Natural killer cell (primary cell): ENCODE measurements at regions not wholly inside any gene's neighbourhood (a gene's known extent, or its start where the extent isn't known, plus 50 kb on each side); places are given as distances from the start of the nearest gene placed in this dataset.

Experiments
- ATAC-seq, 3 donors: fragments of 150-1000 bp in 2 of 3; fragments of 200-7000 bp in 1 of 3; cut with Tn5 transposase; 1 replicate in 1 of 3; 2 replicates in 2 of 3; pipeline ENCODE4 v1.10.0; 2021; ENCODE audit warnings: mild to moderate bottlenecking in 2 of 3, moderate library complexity in 2 of 3
- DNase-seq, 2 donors: peaks; one replicate each; pipeline versions ENCODE4 v3.0.0 to v3.0.0-alpha.2; 2013 to 2021; ENCODE audit warnings: mixed read lengths in 1 of 2
- H3K27ac ChIP-seq: one replicate; pipeline ENCODE4 v1.5.1; 2013; ENCODE audit warnings: mild to moderate bottlenecking, low read length
- H3K27me3 ChIP-seq: one replicate; pipeline ENCODE4 v1.6.1; 2013; ENCODE audit warnings: low read length; ENCODE audit not compliant: control insufficient read depth, insufficient read depth
- H3K36me3 ChIP-seq: one replicate; pipeline ENCODE4 v1.6.1; 2013; ENCODE audit warnings: low read length; ENCODE audit not compliant: control insufficient read depth, insufficient read depth
- H3K4me1 ChIP-seq: one replicate; pipeline ENCODE4 v1.6.1; 2013; ENCODE audit warnings: low read length; ENCODE audit not compliant: control insufficient read depth, insufficient read depth
- H3K4me3 ChIP-seq: one replicate; pipeline ENCODE4 v1.5.1; 2013; ENCODE audit warnings: low read length
- H3K9me3 ChIP-seq: one replicate; pipeline ENCODE4 v1.6.1; 2013; ENCODE audit warnings: low read length; ENCODE audit not compliant: control insufficient read depth, insufficient read depth
- H3K27ac Mint-ChIP-seq, 2 donors: one replicate each; pipeline ENCODE4 v1.8.0; 2022; ENCODE audit warnings: mild to moderate bottlenecking in 2 of 2, mixed read lengths in 2 of 2, moderate library complexity in 1 of 2
- H3K27me3 Mint-ChIP-seq, 2 donors: one replicate each; pipeline ENCODE4 v1.8.0; 2022; ENCODE audit warnings: low read depth in 2 of 2, mixed read lengths in 2 of 2
- H3K36me3 Mint-ChIP-seq: one replicate; pipeline ENCODE4 v1.8.0; 2022; ENCODE audit warnings: mixed read lengths
- H3K4me1 Mint-ChIP-seq, 2 donors: one replicate each; pipeline ENCODE4 v1.8.0; 2022; ENCODE audit warnings: mixed read lengths in 2 of 2
- H3K4me3 Mint-ChIP-seq: one replicate; pipeline ENCODE4 v1.8.0; 2022; ENCODE audit warnings: mild to moderate bottlenecking, moderate library complexity, mixed read lengths
- H3K9me3 Mint-ChIP-seq, 2 donors: one replicate each; pipeline ENCODE4 v1.8.0; 2022; ENCODE audit warnings: mixed read lengths in 2 of 2
- WGBS: methylation state at CpG from one replicate; pipeline ENCODE4 v1.1.7; 2013; ENCODE audit warnings: missing lambda C conversion rate; ENCODE audit not compliant: insufficient coverage; 5-methylcytosine and 5-hydroxymethylcytosine counted together
- intact Hi-C: fragments of 100-400 bp; cut with micrococcal nuclease; formaldehyde crosslinking; loops from one replicate; pipeline ENCODE4 v1.14.2; 2022
- TF ChIP-seq, protein P1 (sequence below): fragments of 200-600 bp; IDR thresholded peaks from one replicate; pipeline ENCODE4 v1.8.0; 2022; ENCODE audit warnings: antibody characterized with exemption

DNA sequence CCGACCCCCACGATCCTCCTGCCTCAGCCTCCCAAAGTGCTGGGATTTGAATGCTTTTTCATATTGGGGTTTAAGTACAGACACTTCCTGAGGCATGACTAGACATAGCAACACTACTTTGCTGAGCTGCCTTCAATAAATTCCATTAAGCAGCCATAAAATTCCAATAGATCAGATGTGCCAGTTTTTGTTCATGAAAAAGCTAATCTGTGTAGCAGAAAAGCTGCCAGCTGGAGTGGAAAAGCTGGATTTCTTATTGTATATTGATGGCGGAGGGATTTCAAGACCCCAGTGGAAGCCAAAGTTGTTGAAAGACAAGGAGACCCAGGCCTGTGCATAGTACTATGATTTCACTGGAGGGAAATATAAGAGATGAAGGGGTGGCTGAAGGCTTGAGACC is 209.0 kb upstream of the NUDT4 start:
- H3K27me3 Mint-ChIP-seq: peaks cover 2 to 10% of the 10 kb centered on the region in 2 donors
- intact Hi-C loops: no loop called here
- no peaks in the 10 kb centered on the region for H3K4me1 Mint-ChIP-seq
- TF ChIP-seq, protein P1, sequence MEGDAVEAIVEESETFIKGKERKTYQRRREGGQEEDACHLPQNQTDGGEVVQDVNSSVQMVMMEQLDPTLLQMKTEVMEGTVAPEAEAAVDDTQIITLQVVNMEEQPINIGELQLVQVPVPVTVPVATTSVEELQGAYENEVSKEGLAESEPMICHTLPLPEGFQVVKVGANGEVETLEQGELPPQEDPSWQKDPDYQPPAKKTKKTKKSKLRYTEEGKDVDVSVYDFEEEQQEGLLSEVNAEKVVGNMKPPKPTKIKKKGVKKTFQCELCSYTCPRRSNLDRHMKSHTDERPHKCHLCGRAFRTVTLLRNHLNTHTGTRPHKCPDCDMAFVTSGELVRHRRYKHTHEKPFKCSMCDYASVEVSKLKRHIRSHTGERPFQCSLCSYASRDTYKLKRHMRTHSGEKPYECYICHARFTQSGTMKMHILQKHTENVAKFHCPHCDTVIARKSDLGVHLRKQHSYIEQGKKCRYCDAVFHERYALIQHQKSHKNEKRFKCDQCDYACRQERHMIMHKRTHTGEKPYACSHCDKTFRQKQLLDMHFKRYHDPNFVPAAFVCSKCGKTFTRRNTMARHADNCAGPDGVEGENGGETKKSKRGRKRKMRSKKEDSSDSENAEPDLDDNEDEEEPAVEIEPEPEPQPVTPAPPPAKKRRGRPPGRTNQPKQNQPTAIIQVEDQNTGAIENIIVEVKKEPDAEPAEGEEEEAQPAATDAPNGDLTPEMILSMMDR: no peak
- Histone ChIP-seq H3K27me3 (no peaks in the 10 kb centered on the region), H3K9me3 (no peaks in the 10 kb centered on the region), H3K4me1 (no peaks in the 10 kb centered on the region), H3K4me3 (no peak overlapping the region), H3K36me3 (no peaks in the 10 kb centered on the region), H3K27ac (no peak overlapping the region)
- no peak for ATAC-seq
- no peaks in the 10 kb centered on the region for H3K36me3 Mint-ChIP-seq
- H3K27ac Mint-ChIP-seq: no peak overlapping the region
- no peaks in the 10 kb centered on the region for H3K9me3 Mint-ChIP-seq
- WGBS: 89% methylated on average over 3 of the region's 3 CpGs
- DNase-seq: no peak
- no peak overlapping the region for H3K4me3 Mint-ChIP-seq

DNA sequence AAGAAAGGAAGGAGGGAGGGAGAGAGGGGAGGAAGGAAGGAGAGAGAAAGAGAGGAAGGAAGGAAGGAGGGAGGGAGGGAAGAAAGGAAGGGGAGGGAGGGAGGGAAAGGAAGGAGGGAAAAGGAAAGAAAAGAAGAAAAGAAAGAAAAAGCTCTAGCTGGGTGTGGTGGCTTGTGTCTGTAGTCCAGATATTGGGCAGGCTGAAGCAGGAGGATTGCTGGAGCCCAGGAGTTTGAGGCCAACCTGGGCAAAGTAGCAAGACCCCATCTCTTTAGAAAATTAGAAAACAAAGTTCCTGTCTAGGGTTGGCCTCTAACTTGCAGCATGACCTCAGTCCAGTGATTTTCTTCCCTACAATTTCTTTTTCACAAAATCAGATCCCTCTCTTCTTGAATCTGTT is 208.2 kb upstream of the NUDT4 start:
- H3K27ac ChIP-seq: no peak overlapping the region
- H3K36me3 ChIP-seq: no peaks in the 10 kb centered on the region
- peaks cover 2 to 10% of the 10 kb centered on the region in 2 donors for H3K27me3 Mint-ChIP-seq
- no peak overlapping the region for H3K4me3 ChIP-seq
- DNase-seq: no peak
- H3K4me1 Mint-ChIP-seq: no peaks in the 10 kb centered on the region
- H3K4me3 Mint-ChIP-seq: no peak overlapping the region
- H3K36me3 Mint-ChIP-seq: no peaks in the 10 kb centered on the region
- intact Hi-C loops: no loop called here
- TF ChIP-seq, protein P1: no peak
- no peaks in the 10 kb centered on the region for H3K4me1 ChIP-seq
- H3K9me3 ChIP-seq: no peaks in the 10 kb centered on the region
- H3K27ac Mint-ChIP-seq: no peak overlapping the region
- ATAC-seq: no peak
- no peaks in the 10 kb centered on the region for H3K27me3 ChIP-seq
- no peaks in the 10 kb centered on the region for H3K9me3 Mint-ChIP-seq

DNA sequence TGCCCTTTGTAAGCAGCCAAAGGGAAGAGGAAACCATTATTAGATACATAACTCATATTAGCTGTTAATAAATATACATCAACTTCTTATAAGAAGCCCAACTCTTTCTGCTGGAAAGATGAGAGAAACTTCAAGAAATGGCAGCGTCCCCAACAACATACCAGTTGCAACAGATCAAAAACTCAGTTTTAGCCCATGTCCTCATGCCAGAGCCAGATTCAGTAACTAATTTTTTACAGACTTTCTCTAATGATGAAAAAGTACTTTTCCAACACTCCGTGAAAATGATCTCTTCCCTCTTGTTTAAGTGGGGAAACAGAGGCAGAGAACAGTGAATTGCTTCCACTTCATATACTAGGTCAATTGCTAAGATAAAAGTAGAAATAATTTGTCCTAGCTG is 206.8 kb upstream of the NUDT4 start:
- H3K27me3 Mint-ChIP-seq: peaks cover 2 to 10% of the 10 kb centered on the region in 2 donors
- Histone ChIP-seq H3K9me3 (no peaks in the 10 kb centered on the region), H3K27ac (no peak overlapping the region), H3K4me3 (no peak overlapping the region), H3K27me3 (no peaks in the 10 kb centered on the region), H3K36me3 (no peaks in the 10 kb centered on the region), H3K4me1 (no peaks in the 10 kb centered on the region)
- WGBS: 100% methylated on average over 1 of the region's 2 CpGs
- H3K4me1 Mint-ChIP-seq: no peaks in the 10 kb centered on the region
- no peak overlapping the region for H3K27ac Mint-ChIP-seq
- H3K36me3 Mint-ChIP-seq: no peaks in the 10 kb centered on the region
- intact Hi-C loops: no loop called here
- DNase-seq (no peak), ATAC-seq (no peak)
- TF ChIP-seq, protein P1: no peak
- no peaks in the 10 kb centered on the region for H3K9me3 Mint-ChIP-seq
- H3K4me3 Mint-ChIP-seq: no peak overlapping the region

DNA sequence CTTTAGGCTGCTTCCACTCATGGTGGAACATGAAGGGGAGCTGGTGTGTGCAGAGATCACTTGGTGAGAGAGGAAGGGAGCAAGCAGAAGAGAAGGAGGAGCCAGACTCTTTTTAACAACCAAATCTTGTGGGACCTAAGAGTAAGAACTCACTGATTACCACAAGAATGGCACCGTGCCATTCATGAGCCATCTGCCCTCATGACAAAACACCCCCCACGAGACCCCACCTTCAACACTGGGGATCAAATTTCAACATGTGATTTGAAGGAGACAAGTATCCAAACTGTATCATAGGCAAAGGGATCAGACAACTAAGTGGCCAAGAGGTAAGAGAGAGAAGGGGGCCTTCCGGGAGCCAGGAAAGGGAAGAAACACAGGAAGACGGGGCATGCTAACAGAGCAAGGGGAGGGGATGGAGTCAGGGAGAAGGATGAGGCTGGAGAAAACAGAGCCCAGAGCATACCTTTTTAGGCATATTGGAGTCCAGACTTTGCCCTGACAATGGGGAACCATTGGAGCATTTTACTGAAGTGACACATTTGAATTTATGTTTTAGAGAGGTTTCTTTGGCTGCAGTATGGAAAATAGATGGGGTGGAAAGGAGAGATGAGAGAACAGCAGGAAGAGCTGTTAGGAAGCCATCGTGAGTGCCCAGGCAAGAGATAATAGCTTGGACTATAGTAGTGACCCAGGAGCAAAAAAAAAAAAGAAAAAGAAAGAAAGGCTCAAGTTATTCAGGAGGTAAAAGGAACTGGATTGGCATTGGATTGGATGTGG is 204.4 kb upstream of the NUDT4 start:
- TF ChIP-seq, protein P1: no peak
- no peaks in the 10 kb centered on the region for H3K27me3 ChIP-seq
- WGBS: 79% methylated on average over 5 of the region's 5 CpGs
- no peaks in the 10 kb centered on the region for H3K4me1 ChIP-seq
- ATAC-seq (no peak), DNase-seq (no peak)
- Mint-ChIP-seq H3K27me3 (no peaks in the 10 kb centered on the region), H3K4me3 (no peak overlapping the region), H3K27ac (no peak overlapping the region), H3K4me1 (no peaks in the 10 kb centered on the region), H3K36me3 (no peaks in the 10 kb centered on the region), H3K9me3 (no peaks in the 10 kb centered on the region)
- no peak overlapping the region for H3K27ac ChIP-seq
- H3K4me3 ChIP-seq: no peak overlapping the region
- H3K9me3 ChIP-seq: no peaks in the 10 kb centered on the region
- intact Hi-C loops: no loop called here
- H3K36me3 ChIP-seq: no peaks in the 10 kb centered on the region
